Occipital lobe (tissue), 1 donor: ENCODE measurements at regions not wholly inside any gene's neighbourhood (a gene's known extent, or its start where the extent isn't known, plus 50 kb on each side); places are given as distances from the start of the nearest gene placed in this dataset.
"Not testable (repeated sequence)": the region's sequence is repeated elsewhere in the genome, so short reads cannot be mapped to it uniquely, and the experiment has no call there.

Experiments used
- DNase-seq: peaks from one replicate; lab custom pipeline; 2025; lab: John Stamatoyannopoulos, UW

- no peak for DNase-seq
Measured at GRCh38 chr21:21851657-21852056, 853.4 kb downstream of the NCAM2 start.

GRCh38 chr21:21858502-21859334 is 860.5 kb downstream of the NCAM2 start:
- DNase-seq: no peak

GRCh38 chr21:21860888-21861287 is 862.7 kb downstream of the NCAM2 start:
- DNase-seq: no peak

DNA sequence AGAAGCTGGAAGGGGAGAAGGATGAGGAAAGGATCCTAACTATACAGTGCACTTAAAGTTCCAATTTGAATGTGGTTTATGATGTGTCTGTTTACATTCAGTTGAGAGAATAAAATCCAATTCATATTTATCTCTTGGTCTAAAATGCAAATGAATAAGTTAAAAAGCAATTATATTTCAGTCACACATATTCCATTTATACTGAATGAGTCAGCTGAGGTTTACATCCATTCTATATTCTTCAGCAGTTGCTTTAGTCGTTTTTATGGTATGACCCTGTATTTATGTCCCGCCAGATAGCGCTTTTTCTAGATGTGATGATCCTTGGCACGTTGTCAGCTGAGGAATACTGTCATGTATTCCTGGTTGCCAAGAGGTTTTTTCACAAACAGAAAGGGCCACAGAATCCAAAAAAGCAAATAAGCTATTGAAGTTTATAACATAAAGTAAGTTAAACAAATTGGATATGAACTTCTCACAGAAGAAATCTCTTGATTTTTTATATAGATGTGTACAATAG is 866.2 kb downstream of the NCAM2 start:
- DNase-seq: no peak

GRCh38 chr21:21897275-21897883 is 899.2 kb downstream of the NCAM2 start:
- no peak for DNase-seq

- no peak for DNase-seq
Measured at GRCh38 chr21:21898801-21899200, 900.6 kb downstream of the NCAM2 start.

- DNase-seq: not testable (repeated sequence)
Measured at GRCh38 chr21:21902416-21902815, 904.2 kb downstream of the NCAM2 start.

DNA sequence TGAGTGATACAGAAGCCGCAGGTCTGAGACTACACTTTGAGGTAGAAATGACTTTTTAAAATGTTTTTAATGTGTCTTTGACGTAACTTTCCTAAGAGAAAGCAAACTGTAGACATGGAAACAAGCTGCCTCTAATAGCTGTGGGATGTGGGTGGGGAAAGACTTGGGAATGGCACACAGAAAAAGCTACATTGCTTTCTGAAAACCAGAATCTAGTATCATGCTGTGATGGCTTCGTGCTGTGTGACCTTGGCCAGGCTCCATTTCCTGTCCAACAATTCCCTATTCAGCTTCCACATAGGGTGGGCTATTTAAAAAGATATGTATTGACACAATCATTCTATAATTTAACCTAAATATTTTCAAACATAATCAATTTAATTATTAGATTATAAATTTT is 909.1 kb downstream of the NCAM2 start:
- no peak for DNase-seq

DNA sequence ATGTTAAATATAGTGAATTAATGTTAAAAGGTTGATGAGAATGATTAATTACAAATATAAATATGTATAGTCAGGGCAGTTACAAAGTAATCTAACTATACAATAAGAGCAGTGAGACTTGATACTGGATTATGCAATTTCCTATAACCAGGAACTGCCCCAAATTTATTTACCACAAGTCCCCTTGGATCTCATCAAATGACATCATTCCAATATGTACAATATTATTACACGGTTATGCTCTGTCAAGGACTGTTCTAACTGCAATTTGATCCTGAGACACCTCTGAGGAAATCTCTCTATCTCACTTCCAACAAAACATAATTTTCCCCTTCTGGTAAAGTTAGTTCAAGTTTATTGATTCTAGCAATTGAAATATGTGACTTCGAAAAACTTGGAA is 917.6 kb downstream of the NCAM2 start:
- no peak for DNase-seq

GRCh38 chr21:21921410-21922232 is 923.4 kb downstream of the NCAM2 start:
- DNase-seq: no peak

DNA sequence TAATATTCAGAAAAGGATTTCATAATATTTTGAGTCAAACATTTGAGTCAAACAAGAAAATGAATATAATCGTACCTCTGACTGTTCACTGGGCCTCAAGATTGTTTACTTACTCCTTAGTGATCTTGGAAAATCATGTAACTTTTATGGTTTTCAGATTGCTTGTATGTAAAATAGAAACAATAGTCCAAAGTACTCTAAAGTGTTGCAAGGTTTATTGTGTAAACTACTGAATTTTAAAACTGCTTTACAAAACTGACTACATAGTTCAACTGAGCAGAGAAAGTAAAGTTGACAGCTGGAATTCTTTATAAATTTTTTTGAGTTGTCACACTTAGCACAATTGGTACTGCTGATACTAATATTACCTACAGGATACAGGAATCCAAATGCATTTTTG is 931.0 kb downstream of the NCAM2 start:
- no peak for DNase-seq

GRCh38 chr21:21929789-21930188 is 931.6 kb downstream of the NCAM2 start:
- DNase-seq: no peak

DNA sequence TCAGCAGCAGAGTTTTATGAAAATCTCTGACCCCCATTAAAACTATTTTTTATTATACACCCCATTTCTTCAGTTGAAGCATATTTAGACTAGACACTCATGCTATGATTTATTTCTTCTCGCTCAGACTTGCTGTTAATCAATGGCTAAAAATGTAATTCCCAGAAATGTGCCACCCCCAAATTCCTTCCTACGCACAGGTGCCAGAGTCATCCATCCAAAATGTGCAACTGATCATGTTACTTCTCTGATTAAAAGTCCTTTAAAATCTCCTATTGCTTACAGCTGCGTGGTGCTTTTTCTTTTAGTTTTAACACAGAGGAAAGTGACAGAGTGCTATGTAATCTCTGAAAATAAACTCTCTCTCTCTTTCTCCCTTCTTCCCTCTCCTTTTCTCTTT is 954.4 kb downstream of the NCAM2 start:
- no peak for DNase-seq

DNA sequence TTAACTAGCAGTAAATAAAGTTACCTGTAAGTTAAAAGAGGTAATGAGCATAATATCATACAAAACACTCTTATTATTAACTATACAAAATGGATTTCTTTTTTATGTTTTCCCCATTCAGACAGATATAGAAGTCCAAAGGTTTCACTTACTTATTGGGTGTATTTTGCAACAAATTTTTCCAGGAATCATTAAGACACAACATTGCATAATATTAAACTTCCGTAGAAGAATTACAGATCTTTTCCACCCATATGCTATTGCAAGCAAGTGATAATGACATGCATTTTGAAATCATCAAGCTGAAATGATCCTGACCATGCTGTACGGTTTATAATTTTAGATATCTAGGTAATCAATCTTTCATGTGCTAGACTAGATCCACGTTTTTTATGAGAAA is 957.0 kb downstream of the NCAM2 start:
- DNase-seq: no peak

- DNase-seq: no peak
Measured at GRCh38 chr21:21957490-21957889, 959.3 kb downstream of the NCAM2 start.

GRCh38 chr21:21963911-21964310 is 965.7 kb downstream of the NCAM2 start:
- no peak for DNase-seq

GRCh38 chr21:21968810-21969209 is 970.6 kb downstream of the NCAM2 start:
- no peak for DNase-seq

DNA sequence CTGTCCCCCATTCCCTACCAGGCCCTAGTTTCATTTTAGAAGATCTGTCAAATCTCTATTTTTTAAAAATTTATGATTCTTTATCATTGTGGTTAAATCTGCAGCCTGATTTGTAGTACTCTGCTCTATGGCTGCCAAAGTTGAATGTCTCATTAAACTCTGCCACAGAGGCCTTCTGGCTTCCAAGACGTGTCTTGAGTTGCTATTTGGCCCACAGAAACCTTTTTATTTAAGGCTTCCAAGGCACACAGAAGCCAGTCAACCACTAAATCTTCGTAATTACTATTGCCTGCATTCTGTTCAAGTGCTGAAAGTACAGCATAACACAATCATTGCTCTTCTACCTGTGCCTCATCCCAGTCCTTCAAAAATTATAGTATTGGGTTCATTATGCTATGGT is 971.0 kb downstream of the NCAM2 start:
- no peak for DNase-seq

DNA sequence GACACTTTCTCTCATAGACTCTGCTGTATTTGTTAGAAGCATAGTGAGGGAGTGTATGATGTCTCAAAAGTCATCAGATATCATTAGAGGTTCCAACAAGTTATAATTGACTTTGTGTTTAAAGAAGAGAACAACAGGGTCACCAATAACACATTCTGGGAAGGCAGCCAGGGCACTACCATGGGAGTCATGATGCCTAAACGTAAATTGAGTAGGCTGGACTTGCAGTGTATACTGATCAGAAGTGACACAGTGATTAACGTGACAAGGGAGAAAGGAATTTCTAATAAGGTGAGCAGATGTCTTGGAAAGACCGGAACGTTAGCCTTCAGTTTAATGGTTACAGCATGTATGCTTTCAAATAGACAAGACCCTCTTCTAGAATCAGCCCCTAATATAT is 973.2 kb downstream of the NCAM2 start:
- no peak for DNase-seq

GRCh38 chr21:21973806-21974205 is 975.6 kb downstream of the NCAM2 start:
- no peak for DNase-seq

- no peak for DNase-seq
Measured at GRCh38 chr21:21996891-21997290, 998.7 kb downstream of the NCAM2 start.
